ENCODE measurements at regions not wholly inside any gene's neighbourhood (a gene's known extent, or its start where the extent isn't known, plus 50 kb on each side); places are given as distances from the start of the nearest gene placed in this dataset.

DNA sequence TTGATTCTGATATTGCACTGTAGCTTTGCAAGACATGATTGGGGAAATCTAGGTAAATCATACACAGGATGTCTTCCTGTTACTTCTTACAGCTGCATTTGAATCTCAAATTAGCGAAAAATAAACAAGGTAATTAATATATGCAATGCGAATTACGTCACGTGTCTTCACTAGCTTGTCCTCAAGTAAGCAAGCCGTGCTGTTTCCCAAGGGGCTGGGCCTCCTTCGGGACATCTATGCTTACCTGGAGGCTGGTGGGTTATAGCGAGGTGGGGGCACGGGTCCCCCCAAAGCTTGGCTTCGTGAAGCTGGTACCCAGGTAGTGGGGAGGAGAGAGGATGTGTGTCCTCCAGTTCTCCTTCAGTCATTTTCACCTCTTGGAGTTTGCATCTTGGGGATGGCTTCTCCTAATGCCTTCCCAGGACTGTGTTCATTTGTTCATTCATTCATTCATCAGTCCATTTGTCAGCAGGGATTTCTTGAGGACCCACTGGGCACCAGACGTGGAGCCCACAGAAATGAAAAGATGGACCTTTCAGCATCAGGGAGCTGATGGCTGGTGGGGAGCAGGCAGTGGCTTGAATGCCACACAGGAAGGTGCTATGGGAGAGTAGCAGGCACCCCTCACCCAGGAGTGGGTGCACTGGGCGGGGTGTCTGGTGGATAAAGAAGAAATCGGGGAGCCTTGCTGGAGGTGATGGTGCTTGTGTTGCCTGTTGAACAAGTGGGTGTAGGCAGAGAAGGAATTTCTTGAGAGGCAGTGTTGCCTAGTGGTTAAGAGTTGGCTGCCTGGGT lies 155.1 kb downstream of the GLI2 start:
- H3K9me3 Mint-ChIP-seq: no peaks in the 10 kb centered on the region
- H3K4me3 Mint-ChIP-seq: no peak overlapping the region
- peaks cover 3% of the 10 kb centered on the region for H3K27me3 Mint-ChIP-seq (ENCODE audit: low read depth)
- no peaks in the 10 kb centered on the region for H3K4me1 Mint-ChIP-seq (ENCODE audit: low read depth)
- DNase-seq (no peak), ATAC-seq (no peak)
- H3K36me3 Mint-ChIP-seq (ENCODE audit: insufficient read depth): no peaks in the 10 kb centered on the region

DNA sequence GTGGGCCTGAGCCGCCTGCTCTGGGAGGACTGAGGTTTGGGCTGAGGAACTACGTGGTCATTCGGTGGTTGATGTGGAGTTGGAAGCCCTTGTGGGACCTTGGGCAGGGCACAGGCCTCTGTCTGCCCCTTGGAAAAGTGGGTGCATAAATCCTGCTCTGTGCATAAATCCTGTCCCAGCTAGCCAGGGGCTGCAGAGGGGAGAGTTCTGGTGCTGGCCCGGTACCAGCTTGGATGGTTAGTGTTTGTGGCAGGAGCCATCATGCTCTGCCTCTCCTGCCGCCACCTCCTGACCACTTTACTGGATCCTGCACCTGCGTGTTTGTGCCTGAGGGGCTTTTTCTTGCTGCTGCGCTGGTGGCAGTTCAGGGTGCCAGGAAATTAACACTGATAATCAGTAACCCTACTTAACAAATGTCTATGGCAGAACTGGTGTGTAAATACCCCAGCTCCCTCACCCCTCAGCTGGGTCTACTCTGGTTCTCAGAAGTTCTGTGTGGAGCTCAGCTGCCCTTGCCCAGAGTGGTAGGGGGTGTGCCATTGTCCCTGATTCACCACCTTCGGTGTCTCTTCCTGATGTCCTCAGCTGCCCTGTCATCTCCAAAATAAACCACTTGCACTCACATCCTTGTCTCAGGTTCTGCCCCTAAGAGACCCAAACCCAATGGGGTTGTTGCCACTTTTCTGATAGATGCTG lies 156.8 kb downstream of the GLI2 start:
- H3K27me3 Mint-ChIP-seq (ENCODE audit: low read depth): no peaks in the 10 kb centered on the region
- H3K4me3 Mint-ChIP-seq: no peak overlapping the region
- ATAC-seq (no peak), DNase-seq (no peak)
- no peaks in the 10 kb centered on the region for H3K9me3 Mint-ChIP-seq
- no peaks in the 10 kb centered on the region for H3K4me1 Mint-ChIP-seq (ENCODE audit: low read depth)
- no peaks in the 10 kb centered on the region for H3K36me3 Mint-ChIP-seq (ENCODE audit: insufficient read depth)

DNA sequence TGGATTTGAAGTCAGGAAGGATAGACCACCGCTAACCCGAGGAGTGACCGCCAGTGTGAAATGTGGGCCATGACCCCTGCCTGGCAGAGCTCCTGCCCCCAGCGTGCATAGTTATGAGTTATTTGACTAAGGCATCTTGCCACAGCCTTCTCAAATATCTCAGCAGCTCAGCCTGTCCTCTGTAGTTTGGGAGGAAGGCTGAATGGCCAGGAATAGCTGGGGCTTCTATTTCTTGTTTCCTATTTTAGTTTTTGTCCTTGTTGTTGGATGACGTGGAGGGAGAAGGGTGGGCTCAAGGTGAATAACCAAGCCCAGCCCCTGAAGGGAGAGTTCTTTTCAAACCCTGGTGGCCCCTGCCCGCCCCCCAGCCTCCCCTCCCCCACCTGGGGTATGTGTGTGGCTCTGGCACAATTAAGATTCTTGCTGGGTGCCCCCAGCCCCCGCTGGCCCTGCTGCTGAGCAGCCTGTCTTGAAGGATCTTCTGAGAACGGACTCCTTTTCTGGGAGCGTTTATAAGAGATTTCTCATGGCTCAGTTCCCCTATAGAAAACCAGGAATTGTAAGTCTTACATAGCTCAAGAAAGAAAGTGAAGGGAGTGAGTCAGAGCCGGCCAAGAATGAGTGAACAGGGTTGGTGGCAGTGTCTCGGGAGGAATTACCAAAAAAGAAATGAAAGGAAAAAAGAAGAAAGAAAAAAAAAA lies 157.4 kb downstream of the GLI2 start:
- DNase-seq (no peak), ATAC-seq (no peak)
- Mint-ChIP-seq H3K4me1 (ENCODE audit: low read depth) (no peaks in the 10 kb centered on the region), H3K9me3 (no peaks in the 10 kb centered on the region), H3K36me3 (ENCODE audit: insufficient read depth) (no peaks in the 10 kb centered on the region), H3K4me3 (no peak overlapping the region), H3K27me3 (ENCODE audit: low read depth) (no peaks in the 10 kb centered on the region)

DNA sequence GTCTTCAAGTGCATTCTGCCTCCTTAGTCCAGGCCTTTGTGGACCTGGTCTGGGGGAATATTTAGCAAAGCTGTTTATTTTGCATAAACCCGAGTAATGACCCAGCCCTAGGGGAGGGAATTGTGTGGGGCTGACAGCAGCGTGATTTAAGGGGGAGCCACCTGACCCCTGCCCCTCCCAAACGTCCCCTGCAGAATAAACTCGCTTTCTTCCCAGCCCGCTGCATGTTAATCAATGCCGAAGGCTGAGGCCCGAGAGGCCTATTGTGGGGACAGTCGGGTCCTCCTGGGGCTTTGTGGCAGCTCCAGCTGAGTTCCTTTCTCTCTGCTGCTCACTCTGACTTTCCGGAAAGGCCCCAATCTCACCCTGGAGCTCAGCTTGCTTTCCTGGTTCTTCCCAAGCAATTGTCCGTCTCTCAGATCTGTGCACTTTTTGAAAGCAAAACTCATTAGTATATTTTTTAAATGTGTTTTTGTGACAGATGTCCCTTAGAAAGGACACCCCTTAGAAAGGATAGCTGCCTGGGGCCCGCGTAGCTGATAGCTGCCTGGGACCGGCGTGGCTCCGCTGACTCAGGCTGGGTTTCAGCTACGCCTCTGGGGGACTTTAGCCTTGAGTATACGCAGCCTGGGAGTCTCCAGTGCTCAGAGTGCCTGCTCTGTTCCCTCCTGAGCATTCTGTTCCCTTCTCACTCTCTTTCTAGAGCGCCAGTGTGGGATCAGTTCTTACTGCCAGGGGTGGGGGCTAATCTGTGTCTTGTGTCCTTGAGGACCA lies 158.3 kb downstream of the GLI2 start:
- ATAC-seq: no peak
- no peak overlapping the region for H3K4me3 Mint-ChIP-seq

DNA sequence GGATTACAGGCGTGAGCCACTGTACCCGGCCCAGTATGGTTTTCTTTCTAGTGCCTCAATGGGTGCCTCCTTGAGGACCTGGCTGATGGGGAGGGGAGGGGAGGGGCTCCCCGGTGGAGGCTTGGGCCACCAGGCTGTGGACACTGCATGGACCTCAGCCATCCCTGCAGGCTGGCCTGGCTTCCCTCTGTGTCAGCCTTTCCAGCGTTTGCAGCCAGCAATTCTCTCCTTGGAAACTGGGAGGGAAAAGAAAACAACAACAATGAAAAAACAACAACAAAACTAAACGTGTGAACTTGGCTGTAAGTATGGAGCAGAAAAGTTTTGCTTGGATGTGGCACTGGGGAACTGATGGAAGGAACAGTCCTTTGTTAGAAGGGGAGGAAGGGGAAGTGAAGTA lies 159.3 kb downstream of the GLI2 start:
- no peak for ATAC-seq
- H3K9me3 Mint-ChIP-seq: no peaks in the 10 kb centered on the region
- H3K4me3 Mint-ChIP-seq: no peak overlapping the region
- H3K36me3 Mint-ChIP-seq (ENCODE audit: insufficient read depth): no peaks in the 10 kb centered on the region
- no peaks in the 10 kb centered on the region for H3K4me1 Mint-ChIP-seq (ENCODE audit: low read depth)
- no peaks in the 10 kb centered on the region for H3K27me3 Mint-ChIP-seq (ENCODE audit: low read depth)
- DNase-seq: no peak

More for the DNA sequence above, 158.3 kb downstream of the GLI2 start:
- H3K9me3 Mint-ChIP-seq: no peaks in the 10 kb centered on the region
- no peaks in the 10 kb centered on the region for H3K4me1 Mint-ChIP-seq (ENCODE audit: low read depth)
- no peaks in the 10 kb centered on the region for H3K36me3 Mint-ChIP-seq (ENCODE audit: insufficient read depth)
- no peaks in the 10 kb centered on the region for H3K27me3 Mint-ChIP-seq (ENCODE audit: low read depth)
- DNase-seq: no peak

DNA sequence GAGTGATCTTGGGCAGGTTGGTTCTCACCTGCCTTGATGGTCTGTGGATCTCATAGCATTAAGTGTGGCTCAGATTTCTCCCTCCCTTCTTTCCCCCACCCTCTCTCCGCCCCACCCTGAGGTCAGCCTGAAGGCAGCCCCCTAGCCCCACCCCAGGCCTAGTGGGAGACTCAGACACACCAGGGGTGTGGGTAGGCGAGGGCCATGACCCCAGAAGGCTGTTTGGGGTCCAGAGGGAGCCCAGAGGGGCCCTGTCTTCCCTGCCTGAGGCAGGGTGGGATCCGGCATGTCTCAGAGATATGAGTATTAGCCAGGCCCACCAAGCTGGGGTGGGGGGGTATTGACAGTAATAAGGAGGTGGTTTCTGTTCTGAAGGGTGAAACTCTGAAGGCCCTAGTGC lies 160.5 kb downstream of the GLI2 start:
- no peaks in the 10 kb centered on the region for H3K36me3 Mint-ChIP-seq (ENCODE audit: insufficient read depth)

DNA sequence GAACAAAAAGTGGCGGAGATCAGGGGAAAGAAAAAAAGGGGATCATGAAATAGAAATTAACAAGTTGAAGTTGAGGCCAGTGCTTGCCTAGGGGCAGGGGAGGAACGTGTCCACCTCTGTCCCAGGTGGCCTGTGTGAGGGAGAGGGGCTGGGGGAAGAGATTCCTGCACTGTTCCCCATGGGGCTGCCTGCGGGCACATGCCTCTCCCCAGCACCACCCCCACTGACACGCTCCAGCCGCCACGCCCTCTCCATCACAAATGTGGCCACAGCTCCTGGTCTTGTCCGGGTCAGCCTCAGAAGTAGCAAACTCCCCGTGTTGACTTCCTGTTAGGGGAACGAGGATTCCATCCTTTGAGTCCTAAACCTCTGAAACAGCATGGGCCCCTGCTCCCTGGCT lies 161.2 kb downstream of the GLI2 start:
- no peaks in the 10 kb centered on the region for H3K27me3 Mint-ChIP-seq (ENCODE audit: low read depth)
- ATAC-seq (no peak), DNase-seq (no peak)
- H3K9me3 Mint-ChIP-seq: no peaks in the 10 kb centered on the region
- H3K36me3 Mint-ChIP-seq (ENCODE audit: insufficient read depth): no peaks in the 10 kb centered on the region
- H3K4me3 Mint-ChIP-seq: no peak overlapping the region
- no peaks in the 10 kb centered on the region for H3K4me1 Mint-ChIP-seq (ENCODE audit: low read depth)

More for the DNA sequence above, 160.5 kb downstream of the GLI2 start:
- ATAC-seq (no peak), DNase-seq (no peak)
- no peak overlapping the region for H3K4me3 Mint-ChIP-seq
- no peaks in the 10 kb centered on the region for H3K27me3 Mint-ChIP-seq (ENCODE audit: low read depth)
- H3K4me1 Mint-ChIP-seq (ENCODE audit: low read depth): no peaks in the 10 kb centered on the region
- no peaks in the 10 kb centered on the region for H3K9me3 Mint-ChIP-seq

DNA sequence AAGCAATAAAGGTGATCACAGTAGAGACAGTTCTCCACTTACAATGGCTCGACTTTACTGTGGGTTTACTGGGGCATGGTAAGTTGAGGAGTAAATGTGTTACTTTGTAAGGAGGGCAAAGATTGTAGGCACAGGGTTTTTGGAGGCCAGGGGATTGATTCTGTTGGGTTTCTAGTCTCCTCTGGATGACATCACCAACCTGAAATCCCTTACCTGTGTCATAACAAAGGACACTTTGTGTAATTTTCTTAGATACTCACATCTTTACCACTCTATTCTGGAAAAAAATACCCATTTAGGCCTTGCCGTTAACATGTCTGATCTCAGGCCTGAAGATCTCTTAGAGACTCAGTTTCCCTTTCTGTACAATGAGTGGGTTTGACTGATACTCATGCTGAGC lies 161.7 kb downstream of the GLI2 start:
- DNase-seq: no peak
- Mint-ChIP-seq H3K4me3 (no peak overlapping the region), H3K9me3 (no peaks in the 10 kb centered on the region), H3K36me3 (ENCODE audit: insufficient read depth) (no peaks in the 10 kb centered on the region), H3K4me1 (ENCODE audit: low read depth) (no peaks in the 10 kb centered on the region), H3K27me3 (ENCODE audit: low read depth) (no peaks in the 10 kb centered on the region)
- no peak for ATAC-seq

DNA sequence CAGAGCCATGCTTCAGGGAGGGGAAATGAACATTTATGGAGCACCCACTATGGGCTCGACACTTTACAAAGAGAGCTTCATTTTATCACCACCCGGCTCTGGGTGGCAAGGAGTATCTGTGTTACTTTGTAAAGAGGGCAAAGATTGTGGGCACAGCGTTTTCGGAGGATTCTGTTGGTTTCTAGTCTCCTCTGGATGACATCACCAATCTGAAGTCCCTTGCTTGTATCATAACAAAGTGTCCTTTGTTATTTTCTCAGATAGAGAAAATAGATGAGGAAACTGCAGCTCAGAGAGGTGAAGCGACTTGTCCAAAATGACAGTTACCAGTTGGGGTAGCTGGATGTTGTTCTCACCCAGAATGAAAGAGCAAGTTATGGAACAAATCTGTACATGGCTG lies 162.8 kb downstream of the GLI2 start:
- peaks cover 2% of the 10 kb centered on the region for H3K27me3 Mint-ChIP-seq (ENCODE audit: low read depth)
- no peak for DNase-seq
- no peaks in the 10 kb centered on the region for H3K4me1 Mint-ChIP-seq (ENCODE audit: low read depth)
- H3K9me3 Mint-ChIP-seq: no peaks in the 10 kb centered on the region
- H3K36me3 Mint-ChIP-seq (ENCODE audit: insufficient read depth): no peaks in the 10 kb centered on the region
- no peak for ATAC-seq
- no peak overlapping the region for H3K4me3 Mint-ChIP-seq

DNA sequence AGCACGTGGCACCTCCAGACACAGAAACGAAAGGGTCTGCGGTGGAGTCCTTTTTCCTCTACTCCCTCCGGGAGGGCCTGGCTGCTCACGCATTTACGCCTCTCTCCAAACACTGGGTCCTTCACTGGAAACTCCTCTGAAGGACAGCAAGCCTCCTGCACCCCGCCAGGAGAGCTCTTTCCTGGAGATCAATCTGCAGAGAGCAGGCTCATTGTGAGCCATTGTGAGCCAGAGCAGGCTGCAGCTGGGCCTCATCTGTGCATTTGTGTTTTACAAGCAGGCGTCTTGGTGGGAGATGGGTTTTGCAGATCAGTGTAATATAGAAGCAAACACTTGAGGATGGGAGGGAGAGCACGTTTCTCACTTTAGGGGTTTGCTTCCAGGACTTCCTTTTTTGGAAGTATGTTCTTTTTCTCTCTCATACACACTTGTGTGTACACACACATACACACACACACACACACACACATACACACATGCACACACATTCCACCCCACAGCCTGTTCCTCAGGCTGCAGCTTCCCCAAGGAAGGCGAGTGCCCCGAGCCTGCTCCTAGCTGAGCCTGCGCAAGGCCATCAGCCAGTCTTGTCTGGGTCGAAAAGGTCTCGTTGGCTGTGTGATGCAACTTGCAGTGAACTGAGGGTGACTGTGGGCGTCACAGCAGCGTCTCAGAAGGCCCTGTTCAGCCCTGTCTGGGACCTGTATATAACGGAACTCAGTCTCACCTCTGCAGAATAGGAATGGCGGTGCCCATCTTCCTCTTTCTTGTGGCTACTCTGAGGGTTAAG lies 163.5 kb downstream of the GLI2 start:
- H3K4me3 Mint-ChIP-seq: no peak overlapping the region
- no peaks in the 10 kb centered on the region for H3K4me1 Mint-ChIP-seq (ENCODE audit: low read depth)
- ATAC-seq (no peak), DNase-seq (no peak)
- peaks cover 5% of the 10 kb centered on the region for H3K27me3 Mint-ChIP-seq (ENCODE audit: low read depth)
- no peaks in the 10 kb centered on the region for H3K9me3 Mint-ChIP-seq
- no peaks in the 10 kb centered on the region for H3K36me3 Mint-ChIP-seq (ENCODE audit: insufficient read depth)

DNA sequence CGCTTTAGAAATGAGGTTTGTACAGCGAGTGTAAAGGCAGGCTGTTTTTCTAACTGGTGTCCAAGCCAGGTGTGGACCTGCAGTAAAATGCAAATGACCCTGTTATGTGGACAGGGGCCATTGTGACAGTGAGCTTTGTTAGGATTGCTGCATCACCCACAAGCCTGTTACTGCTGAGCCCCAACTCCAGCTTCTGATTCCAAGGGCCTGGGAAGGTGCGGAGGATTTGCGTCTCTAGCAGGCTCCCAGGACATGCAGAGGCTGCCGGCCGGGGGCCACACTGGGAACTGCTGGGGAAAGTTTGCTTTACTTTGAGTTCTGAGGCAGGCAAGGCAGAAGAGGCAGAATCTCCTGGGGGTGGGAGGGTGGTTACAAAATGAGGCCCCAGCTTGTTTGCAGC lies 164.1 kb downstream of the GLI2 start:
- H3K9me3 Mint-ChIP-seq: no peaks in the 10 kb centered on the region
- no peaks in the 10 kb centered on the region for H3K4me1 Mint-ChIP-seq (ENCODE audit: low read depth)
- H3K4me3 Mint-ChIP-seq: no peak overlapping the region
- DNase-seq (no peak), ATAC-seq (no peak)
- H3K36me3 Mint-ChIP-seq (ENCODE audit: insufficient read depth): no peaks in the 10 kb centered on the region
- H3K27me3 Mint-ChIP-seq (ENCODE audit: low read depth): peaks cover 5% of the 10 kb centered on the region

DNA sequence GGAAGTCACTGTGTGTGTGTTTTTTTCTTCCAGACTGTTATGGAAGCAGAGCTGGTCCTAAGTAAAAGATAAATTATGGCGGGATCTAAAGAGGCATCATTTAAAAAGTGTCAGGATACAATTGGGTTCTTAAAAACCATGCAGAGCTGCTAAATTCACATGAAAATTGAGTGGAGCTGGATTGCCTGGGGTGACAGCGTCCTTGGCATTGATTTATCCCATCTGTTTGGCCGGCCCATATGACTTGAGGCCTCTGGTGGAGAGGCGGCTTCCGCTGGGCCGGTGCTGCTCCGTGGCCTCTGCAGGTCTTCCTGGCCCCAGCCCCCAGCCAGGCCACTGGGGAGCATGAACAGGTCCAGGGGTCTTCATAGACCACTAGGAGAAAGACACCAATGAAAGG lies 165.5 kb downstream of the GLI2 start:
- no peaks in the 10 kb centered on the region for H3K36me3 Mint-ChIP-seq (ENCODE audit: insufficient read depth)
- H3K4me3 Mint-ChIP-seq: no peak overlapping the region
- no peak for ATAC-seq
- no peaks in the 10 kb centered on the region for H3K9me3 Mint-ChIP-seq
- DNase-seq: no peak
- no peaks in the 10 kb centered on the region for H3K4me1 Mint-ChIP-seq (ENCODE audit: low read depth)
- H3K27me3 Mint-ChIP-seq (ENCODE audit: low read depth): peaks cover 5% of the 10 kb centered on the region

DNA sequence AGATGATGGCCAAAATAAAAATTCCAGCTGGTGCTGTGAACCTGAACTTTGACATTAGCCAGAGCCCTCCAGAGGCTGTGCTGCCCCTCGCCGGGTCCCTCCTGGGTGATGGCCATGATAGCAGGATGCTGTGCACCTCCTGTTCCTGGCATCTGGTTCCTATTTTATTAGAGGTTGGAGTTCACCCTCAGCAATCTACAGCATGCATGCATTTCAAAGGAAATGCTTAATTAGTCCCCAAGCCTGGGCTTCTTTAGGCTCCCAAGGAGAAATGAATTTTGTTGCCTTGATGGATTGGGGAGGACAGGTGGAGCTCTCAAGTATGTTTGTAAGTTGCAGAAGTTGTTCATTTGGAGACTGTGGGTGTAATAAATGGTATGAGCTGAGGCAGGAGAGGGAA lies 166.9 kb downstream of the GLI2 start:
- ATAC-seq (no peak), DNase-seq (no peak)
- Mint-ChIP-seq H3K4me1 (ENCODE audit: low read depth) (no peaks in the 10 kb centered on the region), H3K27me3 (ENCODE audit: low read depth) (peaks cover 5% of the 10 kb centered on the region), H3K4me3 (no peak overlapping the region), H3K9me3 (no peaks in the 10 kb centered on the region), H3K36me3 (ENCODE audit: insufficient read depth) (no peaks in the 10 kb centered on the region)

DNA sequence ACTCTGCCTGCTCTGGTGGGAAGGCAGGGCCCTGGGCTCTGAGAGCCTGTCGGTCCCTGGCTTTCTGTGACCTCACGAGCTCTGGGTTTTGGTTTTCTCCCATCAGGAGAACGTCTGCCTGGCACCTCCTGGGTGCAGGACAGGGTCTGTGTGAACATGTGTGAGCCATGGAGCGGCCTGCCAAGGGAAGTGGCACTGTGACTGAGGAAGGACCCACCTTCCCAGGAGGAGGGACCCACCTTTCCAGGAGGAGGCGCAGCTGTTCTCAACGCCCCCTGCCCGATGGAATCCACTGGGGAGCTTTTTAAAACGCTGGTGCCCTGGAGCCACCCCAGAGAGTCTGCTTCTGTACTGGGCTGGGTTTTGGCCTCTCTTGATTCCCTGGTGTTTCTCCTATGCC lies 168.7 kb downstream of the GLI2 start:
- H3K27me3 Mint-ChIP-seq (ENCODE audit: low read depth): peaks cover 5% of the 10 kb centered on the region
- no peaks in the 10 kb centered on the region for H3K36me3 Mint-ChIP-seq (ENCODE audit: insufficient read depth)
- no peak overlapping the region for H3K4me3 Mint-ChIP-seq
- DNase-seq: no peak
- ATAC-seq: no peak
- H3K4me1 Mint-ChIP-seq (ENCODE audit: low read depth): no peaks in the 10 kb centered on the region
- H3K9me3 Mint-ChIP-seq: no peaks in the 10 kb centered on the region
